WTC11 (cell line): ENCODE measurements at regions not wholly inside any gene's neighbourhood (a gene's known extent, or its start where the extent isn't known, plus 50 kb on each side); places are given as distances from the start of the nearest gene placed in this dataset.

Experiments
- ATAC-seq: fragments of 200-7000 bp; cut with Tn5 transposase; 2 replicates; pipeline ENCODE4 v1.10.0; 2021; ENCODE audit warnings: mild to moderate bottlenecking, moderate library complexity
- CTCF ChIA-PET: fragments of 300-600 bp; sonication (Branson Sonifier 250); formaldehyde crosslinking; loops from one replicate; lab custom pipeline; 2021; ENCODE audit warnings: antibody characterized with exemption; lab: Charles Lee
- POLR2A ChIA-PET: fragments of 350-600 bp; sonication (Branson Sonifier 250); formaldehyde crosslinking; loops from one replicate; lab custom pipeline; 2021; ENCODE audit warnings: antibody characterized with exemption; lab: Charles Lee
- DNase-seq: peaks from one replicate; pipeline ENCODE4 v3.0.0; 2021; ENCODE audit warnings: low spot score
- H3K27ac Mint-ChIP-seq: 2 replicates; pipeline ENCODE4 v1.8.0; 2021; ENCODE audit warnings: mixed read lengths
- H3K27me3 Mint-ChIP-seq: 2 replicates; pipeline ENCODE4 v1.8.0; 2021; ENCODE audit warnings: low read depth, mild to moderate bottlenecking, moderate library complexity, mixed read lengths
- H3K36me3 Mint-ChIP-seq: 2 replicates; pipeline ENCODE4 v1.8.0; 2021; ENCODE audit warnings: mixed read lengths
- H3K4me1 Mint-ChIP-seq: 2 replicates; pipeline ENCODE4 v1.8.0; 2022; ENCODE audit warnings: mixed read lengths
- H3K4me3 Mint-ChIP-seq: 2 replicates; pipeline ENCODE4 v1.8.0; 2021; ENCODE audit warnings: mild to moderate bottlenecking, moderate library complexity, mixed read lengths
- H3K9me3 Mint-ChIP-seq: 2 replicates; pipeline ENCODE4 v1.8.0; 2021; ENCODE audit warnings: mixed read lengths
- CREB1 ChIP-seq: sonication (generic); formaldehyde crosslinking; IDR thresholded peaks from 2 replicates; pipeline ENCODE4 v1.8.0; 2023; ENCODE audit warnings: mild to moderate bottlenecking, missing genetic modification reagents
- FOXP1 ChIP-seq: sonication (generic); formaldehyde crosslinking; IDR thresholded peaks from 2 replicates; pipeline ENCODE4 v1.8.0; 2022; ENCODE audit warnings: missing genetic modification reagents, mild to moderate bottlenecking, moderate library complexity, borderline replicate concordance
- GABPB1 ChIP-seq: sonication (generic); formaldehyde crosslinking; IDR thresholded peaks from 2 replicates; pipeline ENCODE4 v1.8.1; 2023; ENCODE audit warnings: mild to moderate bottlenecking, missing genetic modification reagents
- IRF2 ChIP-seq: sonication (generic); formaldehyde crosslinking; IDR thresholded peaks from 2 replicates; pipeline ENCODE4 v1.8.0; 2022; ENCODE audit warnings: low read depth, missing genetic modification reagents, borderline replicate concordance
- JAZF1 ChIP-seq: fragments of 250-450 bp; sonication (Bioruptor Pico); IDR thresholded peaks from 2 replicates; pipeline ENCODE4 v1.9.0; 2021; ENCODE audit warnings: moderate library complexity, mild to moderate bottlenecking, inconsistent platforms
- SMAD3 ChIP-seq: sonication (generic); formaldehyde crosslinking; IDR thresholded peaks from 2 replicates; pipeline ENCODE4 v1.8.0; 2022; ENCODE audit warnings: missing genetic modification reagents, mild to moderate bottlenecking, borderline replicate concordance
- SMAD4 ChIP-seq: sonication (generic); formaldehyde crosslinking; IDR thresholded peaks from 2 replicates; pipeline ENCODE4 v1.8.0; 2022; ENCODE audit warnings: mild to moderate bottlenecking, missing genetic modification reagents
- SOX15 ChIP-seq: fragments of 250-450 bp; sonication (Bioruptor Pico); IDR thresholded peaks from 2 replicates; pipeline ENCODE4 v1.9.0; 2021; ENCODE audit warnings: mild to moderate bottlenecking
- TEAD1 ChIP-seq: sonication (generic); formaldehyde crosslinking; IDR thresholded peaks from 2 replicates; pipeline ENCODE4 v1.8.0; 2022; ENCODE audit warnings: mild to moderate bottlenecking, missing genetic modification reagents
- ZBTB21 ChIP-seq: sonication (generic); formaldehyde crosslinking; IDR thresholded peaks from 2 replicates; pipeline ENCODE4 v1.8.1; 2023; ENCODE audit warnings: mild to moderate bottlenecking, missing genetic modification reagents, borderline replicate concordance
- ZNF317 ChIP-seq: sonication (generic); formaldehyde crosslinking; IDR thresholded peaks from 2 replicates; pipeline ENCODE4 v1.8.1; 2023; ENCODE audit warnings: low read depth, mild to moderate bottlenecking, moderate library complexity, missing genetic modification reagents, borderline replicate concordance
- ZNF416 ChIP-seq: fragments of 250-450 bp; sonication (Bioruptor Pico); IDR thresholded peaks from 2 replicates; pipeline ENCODE4 v1.9.0; 2021; ENCODE audit warnings: mild to moderate bottlenecking, inconsistent platforms
- TF ChIP-seq, protein P1 (sequence below): sonication (generic); formaldehyde crosslinking; IDR thresholded peaks from 2 replicates; pipeline ENCODE4 v1.8.1; 2022; ENCODE audit warnings: missing genetic modification reagents, borderline replicate concordance
- TF ChIP-seq, protein P2 (sequence below): sonication (generic); formaldehyde crosslinking; conservative IDR thresholded peaks from 2 replicates; pipeline ENCODE4 v1.8.1; 2023; ENCODE audit warnings: mild to moderate bottlenecking, low read depth, missing genetic modification reagents, moderate library complexity
- TF ChIP-seq, protein P3 (sequence below): sonication (generic); formaldehyde crosslinking; IDR thresholded peaks from 2 replicates; pipeline ENCODE4 v1.8.0; 2023; ENCODE audit warnings: missing genetic modification reagents, mild to moderate bottlenecking, borderline replicate concordance
- TF ChIP-seq, protein P4 (sequence below): sonication (generic); formaldehyde crosslinking; IDR thresholded peaks from 2 replicates; pipeline ENCODE4 v1.8.1; 2023; ENCODE audit warnings: mild to moderate bottlenecking, missing genetic modification reagents, moderate library complexity
- TF ChIP-seq, protein P5 (sequence below): fragments of 250-450 bp; sonication (Bioruptor Pico); IDR thresholded peaks from 2 replicates; pipeline ENCODE4 v1.9.0; 2021; ENCODE audit warnings: mild to moderate bottlenecking, borderline replicate concordance
- TF ChIP-seq, protein P6 (sequence below): sonication (generic); formaldehyde crosslinking; IDR thresholded peaks from 2 replicates; pipeline ENCODE4 v1.8.0; 2022; ENCODE audit warnings: mild to moderate bottlenecking, missing genetic modification reagents

DNA sequence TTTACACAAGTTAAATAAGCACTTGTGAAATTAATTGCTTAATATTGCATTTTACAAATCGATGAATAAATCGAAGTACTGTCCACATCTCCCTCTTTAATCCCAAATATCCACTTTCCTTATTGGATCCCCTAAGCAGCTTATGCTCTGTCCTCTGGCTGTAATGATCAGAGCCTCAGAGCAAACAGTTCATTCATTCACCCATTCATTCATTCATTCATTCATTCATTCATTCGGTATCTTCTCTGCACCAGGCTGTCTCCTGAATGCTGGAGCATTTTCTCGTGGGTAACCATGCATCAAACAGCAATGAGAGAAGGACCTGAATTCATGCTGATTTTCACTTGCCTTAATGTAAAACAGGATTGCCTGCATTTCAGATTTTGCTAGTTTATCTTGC, 69.5 kb upstream of the IGSF21 start:
- Mint-ChIP-seq H3K36me3 (no peaks in the 10 kb centered on the region), H3K27ac (no peak overlapping the region), H3K27me3 (peaks cover 21% of the 10 kb centered on the region), H3K4me3 (no peak overlapping the region), H3K4me1 (no peaks in the 10 kb centered on the region), H3K9me3 (no peaks in the 10 kb centered on the region)
- ChIA-PET POLR2A (no interaction called here), CTCF (interaction anchor here (2.2 kb wide), 1 partner anchor 29 kb away, joined by 6 read pairs; no protein-coding TSS in a partner anchor)
- ATAC-seq (no peak), DNase-seq (no peak)
- TF ChIP-seq SMAD3 (CRISPR knock-in tag) (no peak), IRF2 (CRISPR knock-in tag) (no peak)
- TF ChIP-seq, protein P1, sequence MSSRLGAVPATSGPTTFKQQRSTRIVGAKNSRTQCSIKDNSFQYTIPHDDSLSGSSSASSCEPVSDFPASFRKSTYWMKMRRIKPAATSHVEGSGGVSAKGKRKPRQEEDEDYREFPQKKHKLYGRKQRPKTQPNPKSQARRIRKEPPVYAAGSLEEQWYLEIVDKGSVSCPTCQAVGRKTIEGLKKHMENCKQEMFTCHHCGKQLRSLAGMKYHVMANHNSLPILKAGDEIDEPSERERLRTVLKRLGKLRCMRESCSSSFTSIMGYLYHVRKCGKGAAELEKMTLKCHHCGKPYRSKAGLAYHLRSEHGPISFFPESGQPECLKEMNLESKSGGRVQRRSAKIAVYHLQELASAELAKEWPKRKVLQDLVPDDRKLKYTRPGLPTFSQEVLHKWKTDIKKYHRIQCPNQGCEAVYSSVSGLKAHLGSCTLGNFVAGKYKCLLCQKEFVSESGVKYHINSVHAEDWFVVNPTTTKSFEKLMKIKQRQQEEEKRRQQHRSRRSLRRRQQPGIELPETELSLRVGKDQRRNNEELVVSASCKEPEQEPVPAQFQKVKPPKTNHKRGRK (CRISPR knock-in tag), result no peak
- TF ChIP-seq, protein P2, sequence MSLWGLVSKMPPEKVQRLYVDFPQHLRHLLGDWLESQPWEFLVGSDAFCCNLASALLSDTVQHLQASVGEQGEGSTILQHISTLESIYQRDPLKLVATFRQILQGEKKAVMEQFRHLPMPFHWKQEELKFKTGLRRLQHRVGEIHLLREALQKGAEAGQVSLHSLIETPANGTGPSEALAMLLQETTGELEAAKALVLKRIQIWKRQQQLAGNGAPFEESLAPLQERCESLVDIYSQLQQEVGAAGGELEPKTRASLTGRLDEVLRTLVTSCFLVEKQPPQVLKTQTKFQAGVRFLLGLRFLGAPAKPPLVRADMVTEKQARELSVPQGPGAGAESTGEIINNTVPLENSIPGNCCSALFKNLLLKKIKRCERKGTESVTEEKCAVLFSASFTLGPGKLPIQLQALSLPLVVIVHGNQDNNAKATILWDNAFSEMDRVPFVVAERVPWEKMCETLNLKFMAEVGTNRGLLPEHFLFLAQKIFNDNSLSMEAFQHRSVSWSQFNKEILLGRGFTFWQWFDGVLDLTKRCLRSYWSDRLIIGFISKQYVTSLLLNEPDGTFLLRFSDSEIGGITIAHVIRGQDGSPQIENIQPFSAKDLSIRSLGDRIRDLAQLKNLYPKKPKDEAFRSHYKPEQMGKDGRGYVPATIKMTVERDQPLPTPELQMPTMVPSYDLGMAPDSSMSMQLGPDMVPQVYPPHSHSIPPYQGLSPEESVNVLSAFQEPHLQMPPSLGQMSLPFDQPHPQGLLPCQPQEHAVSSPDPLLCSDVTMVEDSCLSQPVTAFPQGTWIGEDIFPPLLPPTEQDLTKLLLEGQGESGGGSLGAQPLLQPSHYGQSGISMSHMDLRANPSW (CRISPR knock-in tag), result no peak

DNA sequence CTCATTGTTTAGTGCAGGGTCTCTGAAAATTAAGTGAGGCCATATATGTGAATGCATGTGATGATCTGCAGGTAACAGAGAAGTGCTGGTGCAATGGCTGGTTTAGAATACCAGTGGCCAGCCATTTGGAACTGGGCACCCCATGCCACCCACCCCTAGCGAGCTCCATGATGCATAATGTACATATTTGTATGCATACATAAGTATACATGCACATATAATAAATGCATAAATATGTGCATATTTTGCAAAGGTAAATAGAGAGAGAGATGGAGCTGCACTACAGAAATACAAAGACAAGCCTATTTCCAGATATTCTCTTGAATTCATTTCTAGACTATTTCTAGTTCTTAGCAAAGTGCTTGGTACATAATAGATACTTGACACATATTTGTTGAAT, 68.5 kb upstream of the IGSF21 start:
- ChIA-PET POLR2A (no interaction called here), CTCF (no interaction called here)
- peaks cover 26% of the 10 kb centered on the region for H3K27me3 Mint-ChIP-seq
- H3K27ac Mint-ChIP-seq, result no peak overlapping the region
- ATAC-seq, result no peak
- DNase-seq, result no peak
- H3K9me3 Mint-ChIP-seq, result no peaks in the 10 kb centered on the region
- no peak overlapping the region for H3K4me3 Mint-ChIP-seq
- TF ChIP-seq TEAD1 (CRISPR knock-in tag) (no peak), JAZF1 (CRISPR knock-in tag) (no peak), FOXP1 (CRISPR knock-in tag) (no peak), GABPB1 (CRISPR knock-in tag) (no peak)
- TF ChIP-seq, protein P3, sequence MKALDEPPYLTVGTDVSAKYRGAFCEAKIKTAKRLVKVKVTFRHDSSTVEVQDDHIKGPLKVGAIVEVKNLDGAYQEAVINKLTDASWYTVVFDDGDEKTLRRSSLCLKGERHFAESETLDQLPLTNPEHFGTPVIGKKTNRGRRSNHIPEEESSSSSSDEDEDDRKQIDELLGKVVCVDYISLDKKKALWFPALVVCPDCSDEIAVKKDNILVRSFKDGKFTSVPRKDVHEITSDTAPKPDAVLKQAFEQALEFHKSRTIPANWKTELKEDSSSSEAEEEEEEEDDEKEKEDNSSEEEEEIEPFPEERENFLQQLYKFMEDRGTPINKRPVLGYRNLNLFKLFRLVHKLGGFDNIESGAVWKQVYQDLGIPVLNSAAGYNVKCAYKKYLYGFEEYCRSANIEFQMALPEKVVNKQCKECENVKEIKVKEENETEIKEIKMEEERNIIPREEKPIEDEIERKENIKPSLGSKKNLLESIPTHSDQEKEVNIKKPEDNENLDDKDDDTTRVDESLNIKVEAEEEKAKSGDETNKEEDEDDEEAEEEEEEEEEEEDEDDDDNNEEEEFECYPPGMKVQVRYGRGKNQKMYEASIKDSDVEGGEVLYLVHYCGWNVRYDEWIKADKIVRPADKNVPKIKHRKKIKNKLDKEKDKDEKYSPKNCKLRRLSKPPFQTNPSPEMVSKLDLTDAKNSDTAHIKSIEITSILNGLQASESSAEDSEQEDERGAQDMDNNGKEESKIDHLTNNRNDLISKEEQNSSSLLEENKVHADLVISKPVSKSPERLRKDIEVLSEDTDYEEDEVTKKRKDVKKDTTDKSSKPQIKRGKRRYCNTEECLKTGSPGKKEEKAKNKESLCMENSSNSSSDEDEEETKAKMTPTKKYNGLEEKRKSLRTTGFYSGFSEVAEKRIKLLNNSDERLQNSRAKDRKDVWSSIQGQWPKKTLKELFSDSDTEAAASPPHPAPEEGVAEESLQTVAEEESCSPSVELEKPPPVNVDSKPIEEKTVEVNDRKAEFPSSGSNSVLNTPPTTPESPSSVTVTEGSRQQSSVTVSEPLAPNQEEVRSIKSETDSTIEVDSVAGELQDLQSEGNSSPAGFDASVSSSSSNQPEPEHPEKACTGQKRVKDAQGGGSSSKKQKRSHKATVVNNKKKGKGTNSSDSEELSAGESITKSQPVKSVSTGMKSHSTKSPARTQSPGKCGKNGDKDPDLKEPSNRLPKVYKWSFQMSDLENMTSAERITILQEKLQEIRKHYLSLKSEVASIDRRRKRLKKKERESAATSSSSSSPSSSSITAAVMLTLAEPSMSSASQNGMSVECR (CRISPR knock-in tag), result no peak
- H3K36me3 Mint-ChIP-seq, result no peaks in the 10 kb centered on the region
- H3K4me1 Mint-ChIP-seq, result no peaks in the 10 kb centered on the region

DNA sequence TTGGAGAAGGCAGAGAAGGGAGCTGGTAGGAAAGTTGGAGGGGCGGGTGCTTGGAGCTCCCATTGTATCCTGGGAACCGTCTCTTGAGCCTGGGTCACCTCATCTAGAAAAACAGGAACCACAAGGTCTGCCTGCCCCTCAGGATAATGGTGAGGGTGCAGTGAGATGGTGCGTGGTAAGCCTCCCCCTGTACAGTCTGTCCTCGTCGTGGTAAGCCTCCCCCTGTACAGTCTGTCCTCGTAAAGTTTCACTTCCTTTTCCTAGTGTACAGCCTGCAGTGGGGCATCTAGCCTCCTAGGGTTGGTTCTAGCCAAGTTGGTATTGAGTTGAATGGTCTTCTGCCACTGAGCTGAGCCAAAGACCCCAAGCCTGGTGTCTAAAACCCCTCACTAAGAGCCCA, 66.5 kb upstream of the IGSF21 start:
- ChIA-PET CTCF (interaction anchor here (0.6 to 2.2 kb wide), 17 partner anchors 12 to 781 kb away, joined by 3 to 26 read pairs (median 5); partner anchors contain the start of gene IGSF21), POLR2A (no interaction called here)
- no peak overlapping the region for H3K4me3 Mint-ChIP-seq
- no peak for DNase-seq
- H3K4me1 Mint-ChIP-seq, result peaks cover 12% of the 10 kb centered on the region
- peaks cover 26% of the 10 kb centered on the region for H3K27me3 Mint-ChIP-seq
- no peaks in the 10 kb centered on the region for H3K36me3 Mint-ChIP-seq
- no peak for ATAC-seq
- H3K27ac Mint-ChIP-seq, result no peak overlapping the region
- H3K9me3 Mint-ChIP-seq, result no peaks in the 10 kb centered on the region
- TF ChIP-seq ZNF317 (CRISPR knock-in tag), result no peak
- TF ChIP-seq, protein P4, sequence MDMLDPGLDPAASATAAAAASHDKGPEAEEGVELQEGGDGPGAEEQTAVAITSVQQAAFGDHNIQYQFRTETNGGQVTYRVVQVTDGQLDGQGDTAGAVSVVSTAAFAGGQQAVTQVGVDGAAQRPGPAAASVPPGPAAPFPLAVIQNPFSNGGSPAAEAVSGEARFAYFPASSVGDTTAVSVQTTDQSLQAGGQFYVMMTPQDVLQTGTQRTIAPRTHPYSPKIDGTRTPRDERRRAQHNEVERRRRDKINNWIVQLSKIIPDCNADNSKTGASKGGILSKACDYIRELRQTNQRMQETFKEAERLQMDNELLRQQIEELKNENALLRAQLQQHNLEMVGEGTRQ (CRISPR knock-in tag), result no peak
- TF ChIP-seq, protein P5, sequence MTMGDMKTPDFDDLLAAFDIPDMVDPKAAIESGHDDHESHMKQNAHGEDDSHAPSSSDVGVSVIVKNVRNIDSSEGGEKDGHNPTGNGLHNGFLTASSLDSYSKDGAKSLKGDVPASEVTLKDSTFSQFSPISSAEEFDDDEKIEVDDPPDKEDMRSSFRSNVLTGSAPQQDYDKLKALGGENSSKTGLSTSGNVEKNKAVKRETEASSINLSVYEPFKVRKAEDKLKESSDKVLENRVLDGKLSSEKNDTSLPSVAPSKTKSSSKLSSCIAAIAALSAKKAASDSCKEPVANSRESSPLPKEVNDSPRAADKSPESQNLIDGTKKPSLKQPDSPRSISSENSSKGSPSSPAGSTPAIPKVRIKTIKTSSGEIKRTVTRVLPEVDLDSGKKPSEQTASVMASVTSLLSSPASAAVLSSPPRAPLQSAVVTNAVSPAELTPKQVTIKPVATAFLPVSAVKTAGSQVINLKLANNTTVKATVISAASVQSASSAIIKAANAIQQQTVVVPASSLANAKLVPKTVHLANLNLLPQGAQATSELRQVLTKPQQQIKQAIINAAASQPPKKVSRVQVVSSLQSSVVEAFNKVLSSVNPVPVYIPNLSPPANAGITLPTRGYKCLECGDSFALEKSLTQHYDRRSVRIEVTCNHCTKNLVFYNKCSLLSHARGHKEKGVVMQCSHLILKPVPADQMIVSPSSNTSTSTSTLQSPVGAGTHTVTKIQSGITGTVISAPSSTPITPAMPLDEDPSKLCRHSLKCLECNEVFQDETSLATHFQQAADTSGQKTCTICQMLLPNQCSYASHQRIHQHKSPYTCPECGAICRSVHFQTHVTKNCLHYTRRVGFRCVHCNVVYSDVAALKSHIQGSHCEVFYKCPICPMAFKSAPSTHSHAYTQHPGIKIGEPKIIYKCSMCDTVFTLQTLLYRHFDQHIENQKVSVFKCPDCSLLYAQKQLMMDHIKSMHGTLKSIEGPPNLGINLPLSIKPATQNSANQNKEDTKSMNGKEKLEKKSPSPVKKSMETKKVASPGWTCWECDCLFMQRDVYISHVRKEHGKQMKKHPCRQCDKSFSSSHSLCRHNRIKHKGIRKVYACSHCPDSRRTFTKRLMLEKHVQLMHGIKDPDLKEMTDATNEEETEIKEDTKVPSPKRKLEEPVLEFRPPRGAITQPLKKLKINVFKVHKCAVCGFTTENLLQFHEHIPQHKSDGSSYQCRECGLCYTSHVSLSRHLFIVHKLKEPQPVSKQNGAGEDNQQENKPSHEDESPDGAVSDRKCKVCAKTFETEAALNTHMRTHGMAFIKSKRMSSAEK (CRISPR knock-in tag), result no peak
- TF ChIP-seq, protein P6, sequence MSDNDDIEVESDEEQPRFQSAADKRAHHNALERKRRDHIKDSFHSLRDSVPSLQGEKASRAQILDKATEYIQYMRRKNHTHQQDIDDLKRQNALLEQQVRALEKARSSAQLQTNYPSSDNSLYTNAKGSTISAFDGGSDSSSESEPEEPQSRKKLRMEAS (CRISPR knock-in tag), result no peak
- no peak for TF ChIP-seq ZNF416 (CRISPR knock-in tag)
- TF ChIP-seq SMAD4, result no peak
- no peak for TF ChIP-seq ZBTB21 (CRISPR knock-in tag)
- TF ChIP-seq CREB1 (CRISPR knock-in tag), result no peak
- TF ChIP-seq SOX15, result no peak
